HUDEP-2 (cell line): ENCODE measurements at regions not wholly inside any gene's neighbourhood (a gene's known extent, or its start where the extent isn't known, plus 50 kb on each side); places are given as distances from the start of the nearest gene placed in this dataset.
"Not testable (repeated sequence)": the region's sequence is repeated elsewhere in the genome, so short reads cannot be mapped to it uniquely, and the experiment has no call there.

Experiments
- DNase-seq, 76 experiments: peaks; one replicate each; lab custom pipeline; 2025; ENCODE audit not compliant: unreplicated experiment in 76 of 76; lab: John Stamatoyannopoulos, UW

DNA sequence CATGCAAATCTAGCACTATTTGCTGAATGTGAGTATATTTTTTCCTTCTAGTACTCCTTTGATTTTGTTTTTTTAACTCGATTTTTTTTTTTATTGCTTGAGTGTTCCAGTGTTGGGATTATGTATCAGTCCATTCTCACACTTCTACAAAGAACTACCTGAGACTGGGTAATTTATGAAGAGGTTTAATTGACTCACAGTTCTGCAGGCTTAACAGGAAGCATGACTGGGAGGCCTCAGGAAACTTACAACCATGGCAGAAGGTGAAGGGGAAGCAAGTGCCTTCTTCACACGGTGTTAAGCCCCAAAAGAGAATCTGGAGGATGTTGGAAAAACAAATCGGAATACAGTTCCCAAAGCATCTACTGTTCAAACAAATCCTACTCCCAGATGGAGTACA is 69.1 kb downstream of the ZNF518B start:
- not testable (repeated sequence) for DNase-seq

DNA sequence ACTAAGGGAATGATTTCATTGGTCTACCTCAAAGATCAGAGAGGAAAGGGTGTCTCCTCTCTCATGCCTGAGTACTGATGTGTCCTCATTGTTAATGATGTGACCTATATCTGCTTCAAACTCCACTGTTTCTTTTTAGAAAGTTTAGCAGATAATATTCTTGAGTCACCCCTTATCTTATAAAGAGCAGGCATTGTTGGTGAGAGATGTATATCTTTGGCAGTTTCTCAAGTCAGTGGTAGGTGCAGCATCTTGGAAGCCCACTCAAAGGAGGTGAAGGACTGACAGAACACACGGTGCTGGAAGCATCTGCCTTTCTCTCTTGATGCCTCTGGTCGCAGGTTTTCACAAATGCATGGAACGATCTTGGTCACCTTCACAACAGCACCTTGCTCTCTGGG is 71.2 kb downstream of the ZNF518B start:
- no peak for DNase-seq

DNA sequence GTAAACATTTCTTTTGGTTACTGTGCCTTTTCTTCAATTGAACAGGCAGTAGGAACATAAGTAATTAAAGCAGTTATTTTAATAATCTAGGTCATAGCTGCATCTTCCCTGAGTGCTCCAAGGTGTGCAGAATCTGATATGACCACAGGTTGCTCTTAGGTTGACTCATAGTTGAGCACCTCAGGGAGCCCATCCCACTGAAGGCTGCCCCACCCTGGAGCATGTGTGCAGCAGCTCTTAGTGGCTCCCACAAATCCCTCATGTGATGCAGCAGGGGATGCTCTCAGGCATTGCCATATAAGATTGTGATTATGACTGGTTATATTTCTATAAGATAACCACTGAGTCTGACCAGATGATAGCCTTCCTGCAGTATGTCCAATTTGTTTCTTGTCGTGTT is 72.3 kb downstream of the ZNF518B start:
- DNase-seq: no peak

DNA sequence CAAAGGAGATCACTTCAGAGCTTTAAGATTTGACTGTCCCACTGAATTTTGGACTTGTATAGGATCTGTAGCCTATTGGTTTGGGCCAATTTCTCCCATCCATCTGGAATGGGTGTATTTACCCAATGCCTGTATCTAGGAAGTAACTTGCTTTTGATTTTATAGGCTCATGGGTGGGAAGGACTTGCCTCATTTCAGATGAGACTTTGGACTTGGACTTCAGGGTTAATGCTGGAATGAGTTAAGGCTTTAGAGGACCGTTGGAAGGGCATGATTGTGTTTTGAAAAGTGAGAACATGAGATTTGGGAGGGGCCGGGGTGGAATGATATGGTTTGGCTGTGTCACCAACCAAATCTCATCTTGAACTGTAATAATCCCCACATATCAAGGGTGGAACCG is 73.8 kb downstream of the ZNF518B start:
- DNase-seq: no peak

DNA sequence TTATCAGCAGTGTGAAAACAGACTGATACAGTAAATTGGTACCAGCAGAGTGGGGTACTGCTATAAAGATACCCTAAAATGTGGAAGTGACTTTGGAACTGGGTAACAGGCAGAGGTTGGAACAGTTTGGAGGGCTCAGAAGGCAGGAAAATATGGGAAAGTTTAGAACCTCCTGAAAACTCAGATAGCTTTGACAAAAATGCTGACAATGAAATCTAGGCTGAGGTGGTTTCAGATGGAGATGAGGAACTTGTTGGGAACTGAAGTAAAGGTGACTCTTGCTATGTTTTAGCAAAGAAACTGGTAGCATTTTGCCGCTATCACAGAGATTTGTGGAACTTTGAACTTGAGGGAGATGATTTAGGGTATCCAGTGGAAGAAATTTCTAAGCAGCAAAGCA is 75.1 kb downstream of the ZNF518B start:
- DNase-seq: not testable (repeated sequence)

DNA sequence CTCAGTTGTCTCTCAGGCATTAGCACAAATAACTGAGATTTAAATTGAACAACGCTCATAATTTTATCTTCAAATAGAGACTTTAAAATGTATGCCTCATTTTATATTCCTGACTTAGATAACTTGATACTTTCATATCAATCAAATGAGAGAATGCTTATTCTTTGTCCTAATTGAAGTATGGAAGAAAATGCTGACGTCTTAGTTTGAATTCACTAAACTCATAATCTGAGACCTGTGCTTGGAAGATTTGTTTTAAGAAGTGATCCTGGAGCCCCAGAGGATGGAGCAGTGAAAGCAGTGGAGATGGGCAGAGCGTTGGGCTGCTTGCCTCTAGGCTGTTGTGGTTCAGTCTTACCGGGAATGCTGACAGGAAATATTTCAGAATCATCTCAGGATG is 76.1 kb downstream of the ZNF518B start:
- no peak for DNase-seq

DNA sequence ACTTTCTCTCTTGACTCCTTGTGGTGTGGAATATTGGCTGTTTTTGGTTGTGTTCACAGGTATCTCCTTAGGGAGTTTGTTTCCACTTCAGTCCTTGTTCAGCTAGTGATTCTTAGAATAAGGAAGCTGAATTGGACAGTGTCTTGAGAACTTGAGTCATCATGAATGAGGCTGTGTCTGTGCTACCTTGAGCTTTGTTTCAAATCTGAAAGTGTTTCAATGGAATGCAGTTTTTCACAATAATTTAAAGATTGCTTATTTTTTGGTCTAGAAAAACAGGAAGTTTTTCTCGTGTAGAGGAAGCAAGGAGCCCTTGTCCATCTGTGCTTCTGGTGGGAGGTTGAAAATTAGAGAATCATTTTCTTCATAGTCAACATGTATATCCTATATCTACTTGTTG is 76.5 kb downstream of the ZNF518B start:
- no peak for DNase-seq

DNA sequence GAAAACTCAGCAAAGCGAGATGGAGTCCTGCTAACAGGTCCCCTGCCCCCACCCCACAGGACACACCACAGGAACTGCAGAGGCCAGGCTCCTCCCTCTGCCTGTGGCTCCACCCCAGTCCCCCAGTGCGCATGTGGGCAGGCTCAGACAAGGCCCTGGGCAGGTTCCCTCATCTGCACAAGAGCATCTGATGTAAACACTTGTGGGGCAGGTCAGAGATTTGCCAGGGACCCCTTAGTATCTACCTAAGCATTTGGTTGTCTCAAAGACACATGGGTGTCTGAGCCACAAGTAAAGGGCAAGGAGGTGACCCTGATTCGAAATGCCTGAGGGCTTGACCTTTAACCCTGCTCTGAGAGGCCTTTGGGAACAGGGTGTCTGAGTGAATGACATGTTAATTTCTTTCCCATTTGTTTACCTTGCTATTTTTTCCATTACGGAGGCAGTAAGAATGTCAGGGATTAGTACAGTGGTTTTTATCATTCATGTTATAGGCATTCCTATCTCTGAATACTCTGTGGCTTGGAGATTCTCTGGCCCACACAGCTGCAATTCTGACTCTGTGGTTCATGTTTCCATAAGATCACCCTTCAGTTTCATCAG is 85.3 kb downstream of the ZNF518B start:
- no peak for DNase-seq

DNA sequence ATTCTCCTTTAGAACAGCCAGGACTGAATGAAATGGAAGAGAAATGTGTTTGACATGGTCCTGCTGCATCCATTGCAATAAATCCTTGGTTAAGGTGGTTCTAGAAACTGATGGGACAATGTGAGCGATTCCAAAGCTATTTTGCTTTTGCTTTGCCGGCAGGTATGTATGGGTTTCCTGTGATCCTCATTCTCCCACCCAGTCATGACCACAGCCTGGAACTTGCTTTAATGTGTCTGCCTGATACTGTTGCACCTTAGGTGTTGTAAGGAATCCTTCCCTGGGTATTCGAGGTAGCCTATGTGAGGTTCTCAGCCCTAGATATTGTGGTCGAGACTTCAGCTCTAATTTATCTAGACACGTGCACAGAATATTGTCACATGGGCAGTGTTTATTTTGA is 86.1 kb downstream of the ZNF518B start:
- DNase-seq: no peak

DNA sequence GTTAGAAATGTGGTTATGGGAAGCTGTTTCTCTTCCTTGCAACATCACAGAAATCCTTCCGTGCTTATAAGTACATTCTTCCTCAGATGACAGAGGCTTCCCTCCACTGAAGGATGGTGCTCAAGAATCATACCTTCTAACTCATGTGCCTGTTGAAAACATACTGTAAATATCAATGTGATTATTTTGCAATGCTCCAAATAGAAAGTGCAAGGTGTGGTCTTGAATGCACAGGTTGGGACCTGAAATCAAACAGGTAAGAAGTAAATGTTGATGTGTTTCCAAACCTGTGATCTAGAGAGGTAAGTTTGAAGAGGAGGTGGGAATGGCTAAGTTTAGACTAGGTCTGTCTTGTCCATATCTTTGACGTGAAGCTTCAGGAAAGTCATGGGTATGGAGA is 87.7 kb downstream of the ZNF518B start:
- DNase-seq: no peak

DNA sequence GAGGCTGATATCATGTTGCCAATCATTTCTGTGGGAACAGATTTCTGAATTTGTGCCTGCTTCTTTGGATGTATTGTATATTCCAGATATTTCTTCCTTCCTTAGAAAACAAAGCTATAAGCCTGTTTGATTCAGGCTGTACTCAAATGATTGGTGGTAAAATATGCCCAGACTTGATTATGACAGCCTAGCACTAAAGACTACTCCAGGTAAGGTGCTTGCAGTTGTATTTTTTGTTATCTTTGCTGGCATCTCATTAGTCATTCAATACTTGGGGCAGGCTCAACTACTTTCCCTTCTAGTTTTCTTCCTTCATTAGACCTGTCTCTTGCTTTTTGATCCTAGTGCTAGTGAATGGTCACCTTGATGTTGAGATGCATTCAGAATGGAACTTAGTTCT is 90.6 kb downstream of the ZNF518B start:
- no peak for DNase-seq

DNA sequence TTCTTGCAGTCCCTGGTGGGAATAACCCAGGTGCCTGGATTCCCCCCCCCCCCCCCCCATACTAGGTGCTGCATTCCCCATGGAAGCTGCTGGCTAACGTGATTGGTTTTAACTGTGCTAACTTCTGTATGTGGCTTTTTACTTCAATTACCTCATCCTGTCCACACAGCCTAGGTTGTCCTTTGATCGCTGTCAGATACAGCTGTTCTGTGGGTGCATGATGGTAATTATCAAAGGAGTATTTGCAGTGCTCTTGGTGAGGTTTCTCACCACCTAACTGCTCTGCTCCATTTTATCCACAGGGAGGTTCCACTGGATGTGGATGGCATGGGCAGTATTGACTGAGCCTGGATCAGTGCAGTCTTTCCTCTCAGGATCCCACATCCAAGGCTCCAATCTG is 93.0 kb downstream of the ZNF518B start:
- DNase-seq: no peak

DNA sequence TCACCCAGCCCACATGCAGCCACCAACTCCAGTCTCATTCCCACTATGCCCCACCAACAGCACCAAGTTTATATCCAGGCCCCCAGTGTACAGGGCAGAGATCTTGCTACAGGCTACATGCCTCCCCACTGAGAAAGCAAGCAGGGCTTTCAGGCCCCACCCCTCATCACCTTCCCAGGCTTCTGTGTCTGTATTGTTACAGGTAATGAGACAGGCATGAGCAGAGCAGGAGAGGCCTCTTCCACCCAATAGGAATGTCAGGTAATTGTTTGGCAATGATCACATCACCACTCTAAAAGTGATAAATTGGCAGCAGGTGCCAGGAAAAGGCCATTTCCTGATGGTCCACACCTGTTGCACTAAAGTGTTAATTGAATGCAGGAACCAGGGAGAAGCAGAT is 102.5 kb downstream of the ZNF518B start:
- no peak for DNase-seq

DNA sequence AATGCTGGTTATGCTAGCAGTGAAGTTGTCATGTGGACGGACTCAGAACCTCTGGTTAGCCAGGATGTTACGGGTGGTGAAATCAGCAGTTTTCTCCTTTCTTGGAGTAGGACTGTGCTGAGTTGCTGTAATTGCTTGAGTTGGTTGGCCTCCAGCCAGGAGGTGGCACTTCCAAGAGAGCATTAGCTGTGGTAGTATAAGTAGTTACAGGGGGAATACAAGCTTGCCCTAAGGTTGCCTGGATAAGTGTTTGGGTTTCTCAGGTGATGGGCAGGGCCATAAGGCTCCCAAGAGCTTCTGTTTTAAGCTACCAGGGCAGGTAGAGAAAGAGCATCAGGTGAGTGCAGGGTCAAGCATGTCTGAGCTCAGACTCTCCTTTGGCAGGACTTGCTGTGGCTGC is 103.0 kb downstream of the ZNF518B start:
- DNase-seq: no peak

DNA sequence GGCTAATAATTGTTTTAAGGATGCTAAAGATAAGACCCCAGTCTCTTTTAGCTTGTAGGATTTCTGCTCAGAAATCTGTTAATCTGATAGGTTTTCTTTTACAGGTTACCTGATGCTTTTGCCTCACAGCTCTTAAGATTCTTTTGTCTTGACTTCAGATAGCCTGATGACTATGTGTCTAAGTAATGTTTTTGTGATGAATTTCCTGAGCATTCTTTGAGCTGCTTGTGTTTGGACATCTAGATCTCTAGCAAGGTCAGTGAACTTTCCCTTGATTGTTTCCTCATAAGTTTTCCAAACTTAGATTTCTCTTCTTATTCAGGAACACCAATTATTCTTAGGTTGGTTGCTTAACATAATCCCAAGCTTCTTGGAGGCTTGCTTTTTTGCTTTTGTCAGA is 104.1 kb downstream of the ZNF518B start:
- no peak for DNase-seq

DNA sequence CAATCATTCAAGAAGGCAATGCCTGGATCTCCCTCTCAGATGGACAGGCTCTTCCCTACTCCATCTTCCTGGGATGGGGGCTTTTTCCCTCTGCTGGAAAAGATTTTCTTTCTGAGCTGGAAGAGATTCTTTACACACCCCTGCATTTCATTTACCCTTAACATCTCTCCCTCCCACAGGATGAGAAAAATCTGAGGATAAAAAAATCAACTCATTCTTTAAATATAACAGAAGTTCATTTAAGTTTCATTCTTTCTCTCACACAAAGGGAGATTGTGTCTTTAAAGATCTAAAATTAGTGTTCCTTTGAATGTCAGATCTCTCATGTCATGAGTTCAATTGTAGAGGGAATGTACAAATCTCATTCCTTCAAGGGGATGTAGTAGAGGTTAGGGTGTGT is 109.0 kb downstream of the ZNF518B start:
- no peak for DNase-seq

DNA sequence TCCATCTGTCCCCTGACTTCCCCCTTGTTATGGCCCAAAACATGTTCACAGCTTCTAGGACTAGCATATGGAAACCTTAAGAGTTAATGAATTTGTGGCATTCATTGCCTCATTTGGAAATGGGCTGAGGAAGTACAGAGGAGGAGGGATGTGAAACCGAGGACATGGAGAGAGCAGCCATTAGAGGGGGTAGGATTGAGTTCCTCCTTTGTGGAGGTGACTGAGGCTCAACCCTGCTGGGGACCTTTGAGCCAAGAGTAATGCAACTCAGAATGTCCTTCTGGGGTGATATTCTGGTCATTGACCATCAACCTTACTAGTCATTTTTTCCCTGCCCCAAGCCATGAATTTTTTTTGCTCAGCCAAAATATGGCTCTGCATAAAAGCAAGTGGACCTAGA is 109.4 kb downstream of the ZNF518B start:
- DNase-seq: no peak

DNA sequence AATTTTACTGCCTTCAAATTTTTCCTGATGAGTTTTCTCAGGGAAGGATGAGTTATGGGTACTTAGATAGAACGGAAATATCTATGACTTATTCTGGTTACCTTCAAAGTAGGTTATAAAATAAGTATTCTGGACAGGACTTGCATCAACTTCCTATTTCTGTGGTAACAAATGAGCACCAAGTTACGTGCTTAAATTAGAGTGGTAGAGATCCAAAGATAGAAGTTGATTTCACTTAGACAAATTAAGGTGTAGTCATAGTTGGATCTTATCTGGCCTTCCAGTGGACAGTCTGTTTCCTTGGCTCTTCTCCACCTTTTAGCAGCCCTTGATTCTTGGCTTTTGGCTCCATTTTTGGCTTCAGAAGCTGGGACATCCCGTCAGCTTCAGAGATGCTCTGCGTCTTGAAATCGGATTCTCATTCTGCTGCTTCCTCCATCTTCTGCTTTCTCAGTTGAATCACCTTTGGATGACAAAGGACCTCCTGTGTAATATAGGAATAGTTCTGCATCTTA is 109.9 kb downstream of the ZNF518B start:
- DNase-seq: no peak

DNA sequence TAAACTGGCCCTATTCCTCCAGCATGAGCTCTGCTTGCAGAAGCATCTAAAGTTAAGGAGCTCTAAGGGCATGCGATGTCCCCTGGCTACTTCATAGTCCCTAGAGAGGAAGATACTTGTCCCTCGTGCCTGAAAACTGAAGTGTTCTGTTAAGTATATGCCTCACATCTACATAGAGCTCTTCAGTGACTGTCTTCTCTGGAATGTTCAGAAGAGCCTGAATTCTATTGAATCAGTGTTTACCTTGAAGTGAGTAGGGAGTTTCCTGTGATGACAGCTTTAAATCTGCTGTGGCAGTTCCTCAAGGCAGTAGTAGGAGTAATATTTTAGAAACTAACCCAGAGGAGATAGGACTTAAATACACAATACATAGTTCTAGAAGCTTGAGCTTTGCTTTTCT is 111.2 kb downstream of the ZNF518B start:
- DNase-seq: no peak

DNA sequence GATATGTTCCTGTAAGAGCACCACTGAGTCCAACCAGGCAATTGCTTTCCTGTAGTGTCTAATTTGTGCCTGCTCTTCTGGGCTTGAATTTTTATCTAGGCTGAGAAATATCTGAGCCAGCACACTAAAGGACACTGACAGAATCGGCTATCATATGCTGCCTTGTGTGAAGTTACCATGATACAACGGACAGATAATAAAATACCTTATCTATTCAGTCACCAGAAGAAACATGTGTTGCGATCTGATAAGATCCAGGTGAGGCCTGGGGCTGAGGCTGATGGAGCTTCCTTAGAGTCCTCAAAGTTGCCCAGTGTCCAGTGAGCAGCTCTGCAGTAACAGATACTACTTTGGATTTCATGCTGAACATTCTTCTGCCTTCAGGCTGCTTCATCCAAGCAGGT is 111.8 kb downstream of the ZNF518B start:
- peak in 2 of 76 experiments; percentile 2 to 10 for DNase-seq

DNA sequence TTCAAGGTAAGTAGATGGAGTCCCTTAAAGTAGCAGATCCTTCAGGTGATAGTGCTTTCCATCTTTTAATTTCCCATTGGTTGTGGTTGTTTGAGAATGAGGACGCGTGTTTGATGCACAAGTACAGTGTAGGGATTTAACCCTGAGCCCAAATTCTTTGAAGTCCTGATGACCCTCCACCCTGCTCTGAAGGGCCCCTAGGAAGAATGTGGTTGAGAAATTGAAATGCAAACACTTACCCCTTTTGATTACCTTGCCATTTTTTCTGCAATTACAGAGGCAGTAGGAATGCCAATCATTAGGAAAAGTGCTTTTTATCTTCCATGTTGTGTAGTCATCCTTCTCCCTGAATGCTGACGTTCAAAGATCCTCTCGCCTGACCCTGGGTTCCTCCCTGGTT is 112.4 kb downstream of the ZNF518B start:
- DNase-seq: no peak

DNA sequence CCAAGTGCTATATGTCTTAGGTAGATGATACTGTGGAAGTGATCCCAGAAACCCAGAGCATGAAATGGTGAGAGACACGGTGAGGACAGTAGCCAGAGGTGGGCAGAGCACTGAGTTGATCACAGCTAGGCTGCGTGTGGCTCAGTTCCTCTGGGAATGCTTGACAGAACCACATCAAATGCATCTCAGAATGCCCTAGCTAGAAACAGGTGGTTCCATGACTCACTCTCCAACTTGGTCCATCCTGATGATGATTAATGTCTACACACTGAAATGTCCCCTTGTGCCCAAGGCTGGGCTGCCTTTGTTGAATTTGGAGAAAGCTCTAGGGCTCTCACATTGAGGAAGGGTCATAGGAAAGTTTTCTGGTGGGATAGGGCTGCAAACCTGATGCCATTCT is 113.6 kb downstream of the ZNF518B start:
- DNase-seq: no peak

DNA sequence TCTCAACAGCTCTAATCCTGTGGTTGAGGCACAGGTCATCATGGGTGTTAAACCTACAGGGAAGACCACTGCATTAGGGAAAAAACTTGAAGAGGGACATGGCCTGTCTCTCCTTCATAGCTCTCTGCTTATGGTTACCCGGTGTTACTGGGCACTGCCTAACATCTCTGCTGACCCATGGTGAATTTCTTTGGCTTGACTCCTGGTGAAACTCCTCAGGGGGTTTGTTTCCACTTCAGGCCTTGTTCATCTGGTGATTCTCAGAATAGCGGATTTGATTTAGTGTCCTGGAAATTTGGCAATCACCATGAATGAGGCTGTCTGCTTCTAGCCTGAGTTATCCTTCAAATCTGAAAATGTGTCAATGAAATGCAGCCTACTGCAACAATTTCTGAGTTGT is 114.4 kb downstream of the ZNF518B start:
- no peak for DNase-seq
